ENCODE measurements at regions not wholly inside any gene's neighbourhood (a gene's known extent, or its start where the extent isn't known, plus 50 kb on each side); places are given as distances from the start of the nearest gene placed in this dataset.

DNA sequence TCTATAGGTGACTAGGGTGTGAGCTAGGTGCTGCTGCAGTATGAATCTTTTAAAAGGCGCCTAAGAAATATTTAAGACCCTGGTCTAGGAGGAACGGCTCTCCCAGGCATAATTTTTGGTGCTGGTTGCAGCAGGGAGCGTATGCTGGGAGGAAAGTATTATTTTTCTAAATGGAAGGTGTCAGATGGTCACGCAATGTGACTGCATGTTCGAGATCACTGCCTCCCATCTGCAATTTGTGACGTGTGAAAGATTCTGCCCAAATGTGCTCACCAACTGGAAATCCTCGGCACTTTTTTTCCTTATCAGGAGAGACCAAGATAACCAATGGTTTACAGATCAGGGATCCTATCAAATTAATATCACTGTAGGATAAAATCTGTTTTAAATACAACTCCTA is 95.6 kb upstream of the KLHL14 start (continued):
- TF ChIP-seq, protein P1, sequence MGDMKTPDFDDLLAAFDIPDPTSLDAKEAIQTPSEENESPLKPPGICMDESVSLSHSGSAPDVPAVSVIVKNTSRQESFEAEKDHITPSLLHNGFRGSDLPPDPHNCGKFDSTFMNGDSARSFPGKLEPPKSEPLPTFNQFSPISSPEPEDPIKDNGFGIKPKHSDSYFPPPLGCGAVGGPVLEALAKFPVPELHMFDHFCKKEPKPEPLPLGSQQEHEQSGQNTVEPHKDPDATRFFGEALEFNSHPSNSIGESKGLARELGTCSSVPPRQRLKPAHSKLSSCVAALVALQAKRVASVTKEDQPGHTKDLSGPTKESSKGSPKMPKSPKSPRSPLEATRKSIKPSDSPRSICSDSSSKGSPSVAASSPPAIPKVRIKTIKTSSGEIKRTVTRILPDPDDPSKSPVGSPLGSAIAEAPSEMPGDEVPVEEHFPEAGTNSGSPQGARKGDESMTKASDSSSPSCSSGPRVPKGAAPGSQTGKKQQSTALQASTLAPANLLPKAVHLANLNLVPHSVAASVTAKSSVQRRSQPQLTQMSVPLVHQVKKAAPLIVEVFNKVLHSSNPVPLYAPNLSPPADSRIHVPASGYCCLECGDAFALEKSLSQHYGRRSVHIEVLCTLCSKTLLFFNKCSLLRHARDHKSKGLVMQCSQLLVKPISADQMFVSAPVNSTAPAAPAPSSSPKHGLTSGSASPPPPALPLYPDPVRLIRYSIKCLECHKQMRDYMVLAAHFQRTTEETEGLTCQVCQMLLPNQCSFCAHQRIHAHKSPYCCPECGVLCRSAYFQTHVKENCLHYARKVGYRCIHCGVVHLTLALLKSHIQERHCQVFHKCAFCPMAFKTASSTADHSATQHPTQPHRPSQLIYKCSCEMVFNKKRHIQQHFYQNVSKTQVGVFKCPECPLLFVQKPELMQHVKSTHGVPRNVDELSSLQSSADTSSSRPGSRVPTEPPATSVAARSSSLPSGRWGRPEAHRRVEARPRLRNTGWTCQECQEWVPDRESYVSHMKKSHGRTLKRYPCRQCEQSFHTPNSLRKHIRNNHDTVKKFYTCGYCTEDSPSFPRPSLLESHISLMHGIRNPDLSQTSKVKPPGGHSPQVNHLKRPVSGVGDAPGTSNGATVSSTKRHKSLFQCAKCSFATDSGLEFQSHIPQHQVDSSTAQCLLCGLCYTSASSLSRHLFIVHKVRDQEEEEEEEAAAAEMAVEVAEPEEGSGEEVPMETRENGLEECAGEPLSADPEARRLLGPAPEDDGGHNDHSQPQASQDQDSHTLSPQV (IDR thresholded peaks at IDR 0.05): no peak
- TF ChIP-seq ZZZ3 (IDR thresholded peaks at IDR 0.05; ENCODE audit: control insufficient read depth, insufficient read length, low read depth): no peak
- no peak for TF ChIP-seq TCF3 (IDR thresholded peaks at IDR 0.05; ENCODE audit: borderline replicate concordance, insufficient read depth, low read depth, low read length)

DNA sequence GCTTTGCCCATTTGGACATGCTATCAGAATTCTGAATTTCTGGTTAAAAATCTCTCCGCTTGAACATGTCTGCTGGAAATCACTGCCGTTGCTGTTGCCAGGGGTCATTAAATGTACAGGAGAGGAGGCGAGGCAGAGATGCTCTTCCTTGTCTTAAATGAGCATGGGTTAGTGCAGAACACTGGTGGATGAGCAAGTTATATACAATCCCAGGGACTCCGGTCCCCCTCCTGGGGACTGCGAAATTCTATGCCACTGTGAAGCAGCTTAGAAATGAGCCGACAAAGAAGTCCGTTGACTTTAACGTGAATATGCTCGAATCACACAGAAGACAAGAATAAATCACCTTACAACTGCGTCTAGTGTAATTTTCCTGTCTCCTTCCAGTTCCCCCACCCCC is 95.1 kb upstream of the KLHL14 start:
- FAIRE-seq: no peak
- ChIA-PET RAD21 (ENCODE audit: unreplicated experiment) (no interaction called here), CTCF (no interaction called here), SMC1A (ENCODE audit: uncharacterized antibody, unreplicated experiment) (no interaction called here), POLR2A (no interaction called here)
- no peak overlapping the region for H3K27ac ChIP-seq (ENCODE audit: control insufficient read depth, insufficient read depth)
- no peaks in the 10 kb centered on the region for H4K20me1 ChIP-seq (ENCODE audit: control insufficient read depth, insufficient read depth)
- no peak overlapping the region for H3K9ac ChIP-seq (ENCODE audit: control insufficient read depth, insufficient read depth, low read length)
- no peaks in the 10 kb centered on the region for H3K4me1 ChIP-seq (ENCODE audit: control insufficient read depth, insufficient read depth, low read length)
- H3K4me3 ChIP-seq: no peak overlapping the region
- intact Hi-C loops (cut with micrococcal nuclease; ENCODE audit: unreplicated experiment): no loop called here
- WGBS (ENCODE audit: insufficient coverage, insufficient replicate concordance, low lambda C conversion rate, missing lambda C conversion rate): 50% methylated on average over 10 of the region's 10 CpGs
- no peaks in the 10 kb centered on the region for H3K79me2 ChIP-seq (ENCODE audit: control insufficient read depth, insufficient read depth, low read length)
- no peak for ATAC-seq
- in situ Hi-C loops (cut with MboI): no loop called here
- H3K27me3 ChIP-seq (replicated peaks in 1 of 2; ENCODE audit: control insufficient read depth in 2 of 2, insufficient read depth in 2 of 2, low read length in 1 of 2): no peaks in the 10 kb centered on the region; a peak in 1 of 4 replicates
- no peak overlapping the region for H2AFZ ChIP-seq (ENCODE audit: control insufficient read depth, low read depth, low read length)
- no TSS peak for BruUV-seq (replicated peaks)
- no peaks in the 10 kb centered on the region for H3K36me3 ChIP-seq (ENCODE audit: control insufficient read depth in 2 of 2, insufficient read depth in 2 of 2, low read length in 1 of 2)
- DNase-seq (ENCODE audit: low read depth, low spot score): no peak
- H3K9me3 ChIP-seq (replicated peaks; ENCODE audit: control insufficient read depth, insufficient read depth, low read length): no peaks in the 10 kb centered on the region
- H3K4me2 ChIP-seq (ENCODE audit: control insufficient read depth, insufficient read depth): no peak overlapping the region
- TF ChIP-seq, protein P2, sequence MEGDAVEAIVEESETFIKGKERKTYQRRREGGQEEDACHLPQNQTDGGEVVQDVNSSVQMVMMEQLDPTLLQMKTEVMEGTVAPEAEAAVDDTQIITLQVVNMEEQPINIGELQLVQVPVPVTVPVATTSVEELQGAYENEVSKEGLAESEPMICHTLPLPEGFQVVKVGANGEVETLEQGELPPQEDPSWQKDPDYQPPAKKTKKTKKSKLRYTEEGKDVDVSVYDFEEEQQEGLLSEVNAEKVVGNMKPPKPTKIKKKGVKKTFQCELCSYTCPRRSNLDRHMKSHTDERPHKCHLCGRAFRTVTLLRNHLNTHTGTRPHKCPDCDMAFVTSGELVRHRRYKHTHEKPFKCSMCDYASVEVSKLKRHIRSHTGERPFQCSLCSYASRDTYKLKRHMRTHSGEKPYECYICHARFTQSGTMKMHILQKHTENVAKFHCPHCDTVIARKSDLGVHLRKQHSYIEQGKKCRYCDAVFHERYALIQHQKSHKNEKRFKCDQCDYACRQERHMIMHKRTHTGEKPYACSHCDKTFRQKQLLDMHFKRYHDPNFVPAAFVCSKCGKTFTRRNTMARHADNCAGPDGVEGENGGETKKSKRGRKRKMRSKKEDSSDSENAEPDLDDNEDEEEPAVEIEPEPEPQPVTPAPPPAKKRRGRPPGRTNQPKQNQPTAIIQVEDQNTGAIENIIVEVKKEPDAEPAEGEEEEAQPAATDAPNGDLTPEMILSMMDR (IDR thresholded peaks at IDR 0.05 in 2 of 3, conservative IDR thresholded peaks at IDR 0.05 in 1 of 3; ENCODE audit: control insufficient read depth in 2 of 3, extremely low read depth in 1 of 3, insufficient read depth in 1 of 3, low read depth in 3 of 3, low read length in 3 of 3): no peak
- no peak for TF ChIP-seq SMAD1 (IDR thresholded peaks at IDR 0.05; ENCODE audit: low read depth, partially characterized antibody)
- TF ChIP-seq, protein P3, sequence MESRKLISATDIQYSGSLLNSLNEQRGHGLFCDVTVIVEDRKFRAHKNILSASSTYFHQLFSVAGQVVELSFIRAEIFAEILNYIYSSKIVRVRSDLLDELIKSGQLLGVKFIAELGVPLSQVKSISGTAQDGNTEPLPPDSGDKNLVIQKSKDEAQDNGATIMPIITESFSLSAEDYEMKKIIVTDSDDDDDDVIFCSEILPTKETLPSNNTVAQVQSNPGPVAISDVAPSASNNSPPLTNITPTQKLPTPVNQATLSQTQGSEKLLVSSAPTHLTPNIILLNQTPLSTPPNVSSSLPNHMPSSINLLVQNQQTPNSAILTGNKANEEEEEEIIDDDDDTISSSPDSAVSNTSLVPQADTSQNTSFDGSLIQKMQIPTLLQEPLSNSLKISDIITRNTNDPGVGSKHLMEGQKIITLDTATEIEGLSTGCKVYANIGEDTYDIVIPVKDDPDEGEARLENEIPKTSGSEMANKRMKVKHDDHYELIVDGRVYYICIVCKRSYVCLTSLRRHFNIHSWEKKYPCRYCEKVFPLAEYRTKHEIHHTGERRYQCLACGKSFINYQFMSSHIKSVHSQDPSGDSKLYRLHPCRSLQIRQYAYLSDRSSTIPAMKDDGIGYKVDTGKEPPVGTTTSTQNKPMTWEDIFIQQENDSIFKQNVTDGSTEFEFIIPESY (IDR thresholded peaks at IDR 0.05): no peak
- TF ChIP-seq CEBPZ (IDR thresholded peaks at IDR 0.05; ENCODE audit: low read depth, low read length): no peak
- TF ChIP-seq PAX5 (IDR thresholded peaks at IDR 0.05; ENCODE audit: borderline replicate concordance, low read depth, low read length): no peak
- no peak for TF ChIP-seq STAT3 (IDR thresholded peaks at IDR 0.05; ENCODE audit: low read depth, low read length)
- TF ChIP-seq, protein P4, sequence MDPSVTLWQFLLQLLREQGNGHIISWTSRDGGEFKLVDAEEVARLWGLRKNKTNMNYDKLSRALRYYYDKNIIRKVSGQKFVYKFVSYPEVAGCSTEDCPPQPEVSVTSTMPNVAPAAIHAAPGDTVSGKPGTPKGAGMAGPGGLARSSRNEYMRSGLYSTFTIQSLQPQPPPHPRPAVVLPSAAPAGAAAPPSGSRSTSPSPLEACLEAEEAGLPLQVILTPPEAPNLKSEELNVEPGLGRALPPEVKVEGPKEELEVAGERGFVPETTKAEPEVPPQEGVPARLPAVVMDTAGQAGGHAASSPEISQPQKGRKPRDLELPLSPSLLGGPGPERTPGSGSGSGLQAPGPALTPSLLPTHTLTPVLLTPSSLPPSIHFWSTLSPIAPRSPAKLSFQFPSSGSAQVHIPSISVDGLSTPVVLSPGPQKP (IDR thresholded peaks at IDR 0.05; ENCODE audit: low read depth, low read length): no peak

Data from GM12878 (cell line).